ENCODE measurements at regions not wholly inside any gene's neighbourhood (a gene's known extent, or its start where the extent isn't known, plus 50 kb on each side); places are given as distances from the start of the nearest gene placed in this dataset.

DNA sequence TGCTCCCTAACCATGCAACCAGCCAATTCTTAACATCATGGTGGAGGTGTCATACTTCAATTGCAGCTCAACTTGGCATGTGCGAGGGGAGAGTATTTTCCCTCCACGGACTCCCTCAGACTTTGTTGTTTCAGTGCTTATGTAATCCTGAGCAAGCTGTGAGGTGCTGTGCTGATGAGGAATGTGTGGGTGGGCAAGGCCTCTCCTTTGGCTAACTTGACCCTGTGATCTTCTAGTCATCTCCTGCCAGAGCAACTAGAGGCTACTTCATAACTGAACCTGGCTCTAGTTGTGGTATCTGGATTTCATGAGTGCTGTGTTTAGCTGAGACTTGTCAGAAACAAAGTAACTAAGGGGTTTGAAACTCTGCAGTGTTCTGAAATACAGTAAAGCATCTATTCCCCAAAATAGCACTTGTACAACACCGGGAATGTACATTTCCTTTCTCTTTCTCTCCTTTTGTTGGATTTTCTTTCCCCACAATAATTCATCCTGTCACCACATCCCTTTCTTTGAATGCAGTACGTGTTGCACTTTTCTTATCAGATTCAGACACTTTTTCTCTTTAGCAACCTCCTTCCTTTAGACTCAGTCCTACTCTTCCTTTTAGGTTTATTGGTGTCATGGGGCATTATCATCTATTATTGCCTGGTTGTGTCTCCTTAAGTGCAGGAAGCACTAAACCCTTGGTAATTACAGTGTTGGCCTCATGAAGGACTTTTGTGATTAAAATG, 415.2 kb upstream of the NR3C2 start:
- no peak for TF ChIP-seq GLIS3 (CRISPR knock-in tag; IDR thresholded peaks at IDR 0.05)
- TF ChIP-seq, protein P1, sequence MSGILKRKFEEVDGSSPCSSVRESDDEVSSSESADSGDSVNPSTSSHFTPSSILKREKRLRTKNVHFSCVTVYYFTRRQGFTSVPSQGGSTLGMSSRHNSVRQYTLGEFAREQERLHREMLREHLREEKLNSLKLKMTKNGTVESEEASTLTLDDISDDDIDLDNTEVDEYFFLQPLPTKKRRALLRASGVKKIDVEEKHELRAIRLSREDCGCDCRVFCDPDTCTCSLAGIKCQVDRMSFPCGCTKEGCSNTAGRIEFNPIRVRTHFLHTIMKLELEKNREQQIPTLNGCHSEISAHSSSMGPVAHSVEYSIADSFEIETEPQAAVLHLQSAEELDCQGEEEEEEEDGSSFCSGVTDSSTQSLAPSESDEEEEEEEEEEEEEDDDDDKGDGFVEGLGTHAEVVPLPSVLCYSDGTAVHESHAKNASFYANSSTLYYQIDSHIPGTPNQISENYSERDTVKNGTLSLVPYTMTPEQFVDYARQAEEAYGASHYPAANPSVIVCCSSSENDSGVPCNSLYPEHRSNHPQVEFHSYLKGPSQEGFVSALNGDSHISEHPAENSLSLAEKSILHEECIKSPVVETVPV (CRISPR knock-in tag; IDR thresholded peaks at IDR 0.05), result no peak
- no peak for TF ChIP-seq ARNTL (CRISPR knock-in tag; IDR thresholded peaks at IDR 0.05; ENCODE audit: borderline replicate concordance, low read depth)
- no peak for TF ChIP-seq TOX (CRISPR knock-in tag; IDR thresholded peaks at IDR 0.05; ENCODE audit: borderline replicate concordance)
- no peak for TF ChIP-seq ZNF565 (CRISPR knock-in tag; conservative IDR thresholded peaks at IDR 0.05; ENCODE audit: low read depth)
- TF ChIP-seq CSDC2 (CRISPR knock-in tag; IDR thresholded peaks at IDR 0.05), result no peak
- no peak for TF ChIP-seq ZC3H10 (CRISPR knock-in tag; IDR thresholded peaks at IDR 0.05)
- TF ChIP-seq ZNF8 (CRISPR knock-in tag; IDR thresholded peaks at IDR 0.05), result no peak
- no peak for TF ChIP-seq ZNF70 (CRISPR knock-in tag; IDR thresholded peaks at IDR 0.05)
- no peak for TF ChIP-seq PPARA (CRISPR knock-in tag; IDR thresholded peaks at IDR 0.05; ENCODE audit: borderline replicate concordance)
- no peak for TF ChIP-seq SNAI2 (CRISPR knock-in tag; IDR thresholded peaks at IDR 0.05)
- no peak for TF ChIP-seq TCF4 (CRISPR knock-in tag; IDR thresholded peaks at IDR 0.05; ENCODE audit: borderline replicate concordance)
- no peak for TF ChIP-seq ESRRG (CRISPR knock-in tag; IDR thresholded peaks at IDR 0.05)
- TF ChIP-seq ISL1 (CRISPR knock-in tag; IDR thresholded peaks at IDR 0.05), result no peak
- no peak for ATAC-seq

DNA sequence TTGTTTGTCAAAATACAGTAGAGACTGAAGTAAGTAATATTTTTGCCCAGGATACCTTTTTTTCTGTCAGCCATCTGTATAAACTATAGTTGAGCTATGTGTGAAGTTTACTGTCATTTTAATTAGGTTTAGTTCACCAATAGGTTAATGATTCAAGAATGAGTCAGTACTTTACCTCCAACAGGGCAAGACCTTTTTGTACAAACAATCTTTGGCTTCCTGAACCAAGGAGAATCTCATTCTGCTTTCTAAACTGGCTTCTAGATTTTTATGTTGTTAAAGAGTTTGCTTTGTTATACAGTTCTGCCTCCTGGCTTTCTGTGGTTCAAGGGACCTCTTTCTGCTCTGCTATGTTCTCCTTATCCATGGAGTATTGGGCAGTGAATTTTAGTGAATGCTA, 412.0 kb upstream of the NR3C2 start:
- no peak for ATAC-seq
- TF ChIP-seq, protein P2, sequence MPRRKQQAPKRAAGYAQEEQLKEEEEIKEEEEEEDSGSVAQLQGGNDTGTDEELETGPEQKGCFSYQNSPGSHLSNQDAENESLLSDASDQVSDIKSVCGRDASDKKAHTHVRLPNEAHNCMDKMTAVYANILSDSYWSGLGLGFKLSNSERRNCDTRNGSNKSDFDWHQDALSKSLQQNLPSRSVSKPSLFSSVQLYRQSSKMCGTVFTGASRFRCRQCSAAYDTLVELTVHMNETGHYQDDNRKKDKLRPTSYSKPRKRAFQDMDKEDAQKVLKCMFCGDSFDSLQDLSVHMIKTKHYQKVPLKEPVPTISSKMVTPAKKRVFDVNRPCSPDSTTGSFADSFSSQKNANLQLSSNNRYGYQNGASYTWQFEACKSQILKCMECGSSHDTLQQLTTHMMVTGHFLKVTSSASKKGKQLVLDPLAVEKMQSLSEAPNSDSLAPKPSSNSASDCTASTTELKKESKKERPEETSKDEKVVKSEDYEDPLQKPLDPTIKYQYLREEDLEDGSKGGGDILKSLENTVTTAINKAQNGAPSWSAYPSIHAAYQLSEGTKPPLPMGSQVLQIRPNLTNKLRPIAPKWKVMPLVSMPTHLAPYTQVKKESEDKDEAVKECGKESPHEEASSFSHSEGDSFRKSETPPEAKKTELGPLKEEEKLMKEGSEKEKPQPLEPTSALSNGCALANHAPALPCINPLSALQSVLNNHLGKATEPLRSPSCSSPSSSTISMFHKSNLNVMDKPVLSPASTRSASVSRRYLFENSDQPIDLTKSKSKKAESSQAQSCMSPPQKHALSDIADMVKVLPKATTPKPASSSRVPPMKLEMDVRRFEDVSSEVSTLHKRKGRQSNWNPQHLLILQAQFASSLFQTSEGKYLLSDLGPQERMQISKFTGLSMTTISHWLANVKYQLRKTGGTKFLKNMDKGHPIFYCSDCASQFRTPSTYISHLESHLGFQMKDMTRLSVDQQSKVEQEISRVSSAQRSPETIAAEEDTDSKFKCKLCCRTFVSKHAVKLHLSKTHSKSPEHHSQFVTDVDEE (CRISPR knock-in tag; IDR thresholded peaks at IDR 0.05), result no peak
- TF ChIP-seq ZC3H10 (CRISPR knock-in tag; IDR thresholded peaks at IDR 0.05), result no peak
- no peak for TF ChIP-seq PATZ1 (CRISPR knock-in tag; IDR thresholded peaks at IDR 0.05; ENCODE audit: borderline replicate concordance)
- no peak for TF ChIP-seq TCF4 (CRISPR knock-in tag; IDR thresholded peaks at IDR 0.05; ENCODE audit: borderline replicate concordance)
- TF ChIP-seq TOX (CRISPR knock-in tag; IDR thresholded peaks at IDR 0.05; ENCODE audit: borderline replicate concordance), result no peak
- TF ChIP-seq ARNTL (CRISPR knock-in tag; IDR thresholded peaks at IDR 0.05; ENCODE audit: borderline replicate concordance, low read depth), result no peak
- no peak for TF ChIP-seq ZFP3 (CRISPR knock-in tag; IDR thresholded peaks at IDR 0.05)
- TF ChIP-seq, protein P3, sequence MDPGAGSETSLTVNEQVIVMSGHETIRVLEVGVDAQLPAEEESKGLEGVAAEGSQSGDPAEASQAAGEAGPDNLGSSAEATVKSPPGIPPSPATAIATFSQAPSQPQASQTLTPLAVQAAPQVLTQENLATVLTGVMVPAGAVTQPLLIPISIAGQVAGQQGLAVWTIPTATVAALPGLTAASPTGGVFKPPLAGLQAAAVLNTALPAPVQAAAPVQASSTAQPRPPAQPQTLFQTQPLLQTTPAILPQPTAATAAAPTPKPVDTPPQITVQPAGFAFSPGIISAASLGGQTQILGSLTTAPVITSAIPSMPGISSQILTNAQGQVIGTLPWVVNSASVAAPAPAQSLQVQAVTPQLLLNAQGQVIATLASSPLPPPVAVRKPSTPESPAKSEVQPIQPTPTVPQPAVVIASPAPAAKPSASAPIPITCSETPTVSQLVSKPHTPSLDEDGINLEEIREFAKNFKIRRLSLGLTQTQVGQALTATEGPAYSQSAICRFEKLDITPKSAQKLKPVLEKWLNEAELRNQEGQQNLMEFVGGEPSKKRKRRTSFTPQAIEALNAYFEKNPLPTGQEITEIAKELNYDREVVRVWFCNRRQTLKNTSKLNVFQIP (CRISPR knock-in tag; IDR thresholded peaks at IDR 0.05; ENCODE audit: borderline replicate concordance, low read depth), result no peak
- TF ChIP-seq CSDC2 (CRISPR knock-in tag; IDR thresholded peaks at IDR 0.05), result no peak
- no peak for TF ChIP-seq OSR1 (CRISPR knock-in tag; IDR thresholded peaks at IDR 0.05)
- no peak for TF ChIP-seq SNAI2 (CRISPR knock-in tag; IDR thresholded peaks at IDR 0.05)
- no peak for TF ChIP-seq ISL1 (CRISPR knock-in tag; IDR thresholded peaks at IDR 0.05)
- TF ChIP-seq, protein P1 (CRISPR knock-in tag; IDR thresholded peaks at IDR 0.05), result no peak
- no peak for TF ChIP-seq ZNF565 (CRISPR knock-in tag; conservative IDR thresholded peaks at IDR 0.05; ENCODE audit: low read depth)
- no peak for TF ChIP-seq GLIS3 (CRISPR knock-in tag; IDR thresholded peaks at IDR 0.05)
